OCI-M1 (cell line): ENCODE measurements at regions not wholly inside any gene's neighbourhood (a gene's known extent, or its start where the extent isn't known, plus 50 kb on each side); places are given as distances from the start of the nearest gene placed in this dataset.

Experiments used
- DNase-seq: peaks from one replicate; lab custom pipeline; 2025; lab: John Stamatoyannopoulos, UW

- DNase-seq = no peak
Measured at GRCh38 chr13:30126903-30127428, 180.4 kb downstream of the KATNAL1 start.

- no peak for DNase-seq
Measured at GRCh38 chr13:30125422-30126073, 181.8 kb downstream of the KATNAL1 start.

- DNase-seq = no peak
Measured at GRCh38 chr13:30124131-30124768, 183.1 kb downstream of the KATNAL1 start.

- DNase-seq = no peak
Measured at GRCh38 chr13:30123575-30123974, 183.8 kb downstream of the KATNAL1 start.

- no peak for DNase-seq
Measured at GRCh38 chr13:30121666-30122065, 185.7 kb downstream of the KATNAL1 start.

GRCh38 chr13:30121244-30121643 is 186.1 kb downstream of the KATNAL1 start:
- no peak for DNase-seq

- DNase-seq = no peak
Measured at GRCh38 chr13:30120133-30120822, 187.1 kb downstream of the KATNAL1 start.

- no peak for DNase-seq
Measured at GRCh38 chr13:30119476-30119875, 187.9 kb downstream of the KATNAL1 start.

- no peak for DNase-seq
Measured at GRCh38 chr13:30116379-30116778, 191.0 kb downstream of the KATNAL1 start.

- no peak for DNase-seq
Measured at GRCh38 chr13:30115257-30115600, 192.1 kb downstream of the KATNAL1 start.

- peak; percentile 75 for DNase-seq
Measured at GRCh38 chr13:30114571-30115256, 192.6 kb downstream of the KATNAL1 start.

GRCh38 chr13:30113983-30114570 is 193.3 kb downstream of the KATNAL1 start:
- DNase-seq = no peak

GRCh38 chr13:30113551-30113950 is 193.8 kb downstream of the KATNAL1 start:
- DNase-seq = peak; percentile 12

- DNase-seq = peak; percentile 78
Measured at GRCh38 chr13:30112602-30113435, 194.5 kb downstream of the KATNAL1 start.

GRCh38 chr13:30111810-30112209 is 195.5 kb downstream of the KATNAL1 start:
- no peak for DNase-seq

- no peak for DNase-seq
Measured at GRCh38 chr13:30110301-30111070, 196.9 kb downstream of the KATNAL1 start.

- DNase-seq = no peak
Measured at GRCh38 chr13:30109471-30110135, 197.7 kb downstream of the KATNAL1 start.

- DNase-seq = no peak
Measured at GRCh38 chr13:30108913-30109237, 198.5 kb downstream of the KATNAL1 start.

- DNase-seq = no peak
Measured at GRCh38 chr13:30108216-30108912, 199.0 kb downstream of the KATNAL1 start.
